OCI-M2 (cell line): ENCODE measurements at regions not wholly inside any gene's neighbourhood (a gene's known extent, or its start where the extent isn't known, plus 50 kb on each side); places are given as distances from the start of the nearest gene placed in this dataset.
"Not testable (repeated sequence)": the region's sequence is repeated elsewhere in the genome, so short reads cannot be mapped to it uniquely, and the experiment has no call there.

ENCODE experiments used
- DNase-seq: peaks from one replicate; lab custom pipeline; 2025; ENCODE audit not compliant: unreplicated experiment; lab: John Stamatoyannopoulos, UW

DNA sequence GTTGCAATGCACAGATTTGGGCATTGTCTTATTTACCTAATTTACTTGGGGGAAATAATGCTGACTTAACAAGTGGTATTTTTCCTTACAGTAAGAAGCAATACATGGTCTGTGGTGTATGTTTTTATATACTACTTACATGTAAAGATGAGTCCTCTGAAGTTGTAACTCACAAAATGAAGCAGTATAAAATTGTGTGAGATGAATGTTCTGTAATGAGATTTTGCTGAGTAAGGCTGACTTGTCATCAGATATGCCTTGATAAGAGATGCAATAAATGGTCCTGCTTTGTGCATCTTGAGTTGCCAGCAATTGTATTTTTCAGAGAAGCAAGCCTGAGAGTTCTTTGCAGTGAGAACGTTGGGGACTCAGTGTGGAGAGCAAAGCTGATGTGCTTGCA lies 92.2 kb upstream of the GNAQ start:
- no peak for DNase-seq

- no peak for DNase-seq
Measured at GRCh38 chr9:78122631-78123030, 91.0 kb upstream of the GNAQ start.

DNA sequence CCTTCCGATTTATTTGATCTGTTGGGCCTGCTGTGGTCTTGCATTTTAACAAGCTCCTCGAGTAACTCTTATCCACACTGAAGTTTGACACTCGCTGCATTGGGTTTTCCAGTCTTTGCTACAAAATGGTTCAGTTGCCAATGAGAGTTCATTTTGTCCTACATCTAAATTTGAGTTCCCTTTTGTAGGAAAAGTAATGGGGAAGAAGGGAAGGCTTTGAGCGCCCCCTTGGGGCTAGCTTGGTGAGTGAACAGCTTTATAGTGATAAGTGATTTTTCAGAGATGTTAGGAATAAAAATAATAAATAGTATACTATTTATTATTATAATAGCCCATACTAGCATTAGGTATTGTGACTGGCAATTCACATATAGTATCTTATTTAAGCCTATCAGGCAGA lies 89.9 kb upstream of the GNAQ start:
- peak; percentile 18 for DNase-seq

DNA sequence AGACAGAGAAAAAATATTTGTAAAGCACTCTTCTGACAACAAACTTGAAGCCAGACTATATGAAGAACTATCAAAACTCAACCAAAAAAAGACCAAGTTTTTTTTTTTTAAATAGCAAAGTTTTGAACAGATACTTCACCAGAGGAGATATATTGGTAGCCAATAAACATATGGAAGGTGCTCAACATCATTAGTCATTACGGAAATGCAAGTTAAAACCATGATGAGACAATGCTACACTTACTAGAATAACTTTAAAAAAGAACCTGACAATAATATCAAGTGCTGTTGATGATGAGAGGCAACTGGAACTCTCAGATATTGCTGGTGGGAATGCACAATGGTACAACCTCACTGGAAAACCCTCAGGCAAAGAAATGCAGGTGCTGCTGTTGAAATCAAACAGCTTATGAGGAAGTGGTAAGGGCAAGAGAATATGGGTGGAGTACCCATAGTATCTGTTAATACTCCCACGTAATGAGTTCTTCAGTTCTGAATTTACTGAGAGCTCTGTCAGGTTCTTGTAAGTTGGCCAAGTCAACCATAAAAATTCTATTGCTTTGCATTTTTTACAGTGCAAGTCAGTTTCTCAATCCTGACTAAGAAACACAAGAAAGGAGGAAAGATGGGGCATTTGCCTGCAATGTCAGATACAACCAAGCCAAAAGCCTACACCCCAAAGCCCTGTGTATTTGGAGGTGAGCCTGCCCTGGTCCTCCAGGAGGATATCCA lies 87.3 kb upstream of the GNAQ start:
- no peak for DNase-seq

DNA sequence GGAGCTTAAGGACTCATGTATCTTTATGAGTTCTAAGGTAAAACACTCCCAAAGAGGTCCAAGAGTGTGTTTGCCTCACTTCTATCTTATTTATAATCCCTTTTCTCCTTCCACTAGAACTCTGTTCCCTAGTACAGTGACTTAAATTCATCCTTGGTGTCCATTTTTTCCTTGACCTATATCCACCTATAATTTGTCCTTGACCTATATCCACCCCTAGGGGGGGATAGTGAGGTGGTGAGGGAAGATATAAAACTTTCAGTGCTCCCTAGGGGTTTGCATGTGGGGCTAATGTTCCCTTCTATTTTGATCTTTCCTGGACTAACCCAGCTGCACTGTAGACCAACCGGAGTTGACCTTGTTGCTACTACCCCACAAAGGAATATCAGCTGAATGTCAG lies 83.5 kb upstream of the GNAQ start:
- DNase-seq = no peak

GRCh38 chr9:78114581-78114980 lies 83.0 kb upstream of the GNAQ start:
- DNase-seq = no peak

- no peak for DNase-seq
Measured at GRCh38 chr9:78112406-78112805, 80.8 kb upstream of the GNAQ start.

- no peak for DNase-seq
Measured at GRCh38 chr9:78112004-78112403, 80.4 kb upstream of the GNAQ start.

GRCh38 chr9:78109075-78109474 lies 77.5 kb upstream of the GNAQ start:
- DNase-seq = no peak

GRCh38 chr9:78106586-78106985 lies 75.0 kb upstream of the GNAQ start:
- not testable (repeated sequence) for DNase-seq

DNA sequence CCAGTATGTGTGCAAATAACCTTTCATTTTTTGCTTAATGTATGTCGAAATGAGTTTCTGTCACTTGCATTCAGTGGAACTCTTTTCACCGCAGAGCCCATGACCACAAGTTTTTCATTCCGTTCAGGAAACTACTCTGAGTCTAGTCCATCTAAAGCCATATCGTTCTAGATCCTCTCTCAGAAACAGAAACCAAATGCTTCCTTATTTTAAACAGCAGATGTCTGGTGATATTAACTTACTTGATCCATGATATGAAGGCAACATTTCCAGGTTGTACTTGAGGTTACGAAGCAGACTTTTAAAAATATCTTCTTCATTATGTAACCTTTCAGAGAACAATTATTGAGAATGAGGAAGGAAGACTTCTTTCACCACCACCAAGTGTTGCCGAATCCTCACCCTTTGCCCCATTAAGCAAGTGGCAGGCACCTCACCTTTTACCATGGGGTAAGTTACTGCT lies 72.4 kb upstream of the GNAQ start:
- DNase-seq = no peak

DNA sequence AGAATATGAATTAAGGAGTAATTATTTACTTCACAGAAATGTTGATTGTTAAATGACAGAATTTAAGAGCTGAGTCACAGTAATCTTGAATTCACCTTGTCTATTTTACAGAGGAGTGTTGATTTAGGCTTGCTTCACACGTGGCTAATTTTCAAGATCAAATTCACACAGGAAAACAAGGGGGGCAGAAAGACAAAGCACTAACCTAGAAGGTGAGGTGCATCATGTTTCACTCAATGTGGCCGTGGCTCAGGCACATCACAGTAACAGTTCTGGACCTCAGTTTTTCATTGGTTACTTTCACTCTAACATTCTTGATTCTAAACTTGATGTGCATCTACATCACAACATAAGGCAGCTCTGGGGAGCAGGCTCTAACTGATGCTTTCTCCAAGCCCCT lies 69.6 kb upstream of the GNAQ start:
- DNase-seq = no peak

DNA sequence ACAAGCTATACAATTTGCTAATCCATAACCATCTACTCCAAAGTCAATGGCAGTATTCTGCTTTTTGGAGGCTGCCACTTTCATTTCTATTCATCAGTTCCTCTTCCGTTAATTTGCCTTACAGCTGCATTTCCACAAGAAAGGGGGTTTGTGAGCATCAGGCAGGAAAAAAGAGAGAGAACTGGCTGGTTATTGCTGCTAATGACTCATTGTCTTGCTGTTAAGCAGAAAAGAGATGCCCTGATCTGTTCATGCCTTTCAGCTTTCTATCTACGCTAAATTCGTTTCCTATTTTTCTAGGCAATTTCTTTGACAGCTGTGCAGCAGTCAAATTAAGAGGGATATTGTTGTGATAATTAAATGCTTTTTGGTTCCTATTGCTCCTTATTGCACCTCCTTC lies 65.9 kb upstream of the GNAQ start:
- DNase-seq = no peak

DNA sequence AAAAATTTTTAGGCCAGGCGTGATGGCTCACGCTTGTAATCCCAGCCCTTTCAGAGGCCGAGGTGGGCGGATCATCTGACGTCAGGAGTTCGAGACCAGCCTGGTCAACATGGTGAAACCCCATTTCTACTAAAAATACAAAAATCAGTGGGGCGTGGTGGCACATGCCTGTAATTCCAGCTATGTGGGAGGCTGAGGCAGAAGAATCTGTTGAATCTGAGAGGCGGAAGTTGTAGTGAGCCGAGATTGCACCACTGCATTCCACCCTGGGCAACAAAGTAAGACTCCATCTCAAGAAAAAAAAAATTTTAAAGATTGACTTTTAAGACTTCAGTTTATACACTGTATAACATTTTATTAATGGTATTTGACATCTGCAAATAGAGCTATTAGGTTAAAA lies 60.1 kb upstream of the GNAQ start:
- no peak for DNase-seq

- no peak for DNase-seq
Measured at GRCh38 chr9:78089111-78089510, 57.5 kb upstream of the GNAQ start.

- not testable (repeated sequence) for DNase-seq
Measured at GRCh38 chr9:78088190-78088589, 56.6 kb upstream of the GNAQ start.
